NB4 (cell line): ENCODE measurements at regions not wholly inside any gene's neighbourhood (a gene's known extent, or its start where the extent isn't known, plus 50 kb on each side); places are given as distances from the start of the nearest gene placed in this dataset.

Experiments
- MYC ChIP-seq: IDR thresholded peaks from 2 replicates; pipeline ENCODE4 v1.6.1; 2011; ENCODE audit warnings: low read depth, low read length
- POLR2A ChIP-seq: IDR thresholded peaks from 2 replicates; pipeline ENCODE4 v1.6.1; 2011; ENCODE audit warnings: mild to moderate bottlenecking; ENCODE audit not compliant: insufficient read length; ENCODE audit errors: extremely low read depth
- TF ChIP-seq, protein P1 (sequence below): IDR thresholded peaks from one replicate; pipeline ENCODE4 v1.5.1; 2012; ENCODE audit warnings: low read depth, low read length
- TF ChIP-seq, protein P2 (sequence below): IDR thresholded peaks from 2 replicates; pipeline ENCODE4 v1.6.1; 2011; ENCODE audit warnings: low read depth, low read length

DNA sequence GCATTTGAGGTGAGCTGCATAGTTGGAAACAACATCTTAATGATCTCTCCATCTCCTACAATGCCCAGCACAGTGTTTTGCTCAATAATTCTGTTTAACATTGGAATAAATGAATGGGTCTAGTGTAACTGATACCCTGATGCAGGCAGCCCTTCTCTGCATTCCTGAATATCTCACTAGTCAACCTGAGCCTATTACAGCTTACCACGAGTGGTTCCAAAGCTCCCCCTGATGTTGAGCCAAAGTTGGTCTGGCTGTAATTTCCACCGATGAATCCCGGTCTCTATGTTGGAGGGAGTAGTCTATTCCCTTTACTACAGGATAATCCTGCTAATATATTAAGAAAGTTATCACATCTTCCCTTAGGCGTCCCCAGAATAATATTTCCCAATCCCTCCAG is 63.8 kb downstream of the ZBTB18 start:
- TF ChIP-seq, protein P1, sequence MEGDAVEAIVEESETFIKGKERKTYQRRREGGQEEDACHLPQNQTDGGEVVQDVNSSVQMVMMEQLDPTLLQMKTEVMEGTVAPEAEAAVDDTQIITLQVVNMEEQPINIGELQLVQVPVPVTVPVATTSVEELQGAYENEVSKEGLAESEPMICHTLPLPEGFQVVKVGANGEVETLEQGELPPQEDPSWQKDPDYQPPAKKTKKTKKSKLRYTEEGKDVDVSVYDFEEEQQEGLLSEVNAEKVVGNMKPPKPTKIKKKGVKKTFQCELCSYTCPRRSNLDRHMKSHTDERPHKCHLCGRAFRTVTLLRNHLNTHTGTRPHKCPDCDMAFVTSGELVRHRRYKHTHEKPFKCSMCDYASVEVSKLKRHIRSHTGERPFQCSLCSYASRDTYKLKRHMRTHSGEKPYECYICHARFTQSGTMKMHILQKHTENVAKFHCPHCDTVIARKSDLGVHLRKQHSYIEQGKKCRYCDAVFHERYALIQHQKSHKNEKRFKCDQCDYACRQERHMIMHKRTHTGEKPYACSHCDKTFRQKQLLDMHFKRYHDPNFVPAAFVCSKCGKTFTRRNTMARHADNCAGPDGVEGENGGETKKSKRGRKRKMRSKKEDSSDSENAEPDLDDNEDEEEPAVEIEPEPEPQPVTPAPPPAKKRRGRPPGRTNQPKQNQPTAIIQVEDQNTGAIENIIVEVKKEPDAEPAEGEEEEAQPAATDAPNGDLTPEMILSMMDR: no peak
- no peak for TF ChIP-seq MYC
- TF ChIP-seq POLR2A: no peak
- TF ChIP-seq, protein P2, sequence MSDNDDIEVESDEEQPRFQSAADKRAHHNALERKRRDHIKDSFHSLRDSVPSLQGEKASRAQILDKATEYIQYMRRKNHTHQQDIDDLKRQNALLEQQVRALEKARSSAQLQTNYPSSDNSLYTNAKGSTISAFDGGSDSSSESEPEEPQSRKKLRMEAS: no peak
